GM18508 (cell line): ENCODE measurements at regions not wholly inside any gene's neighbourhood (a gene's known extent, or its start where the extent isn't known, plus 50 kb on each side); places are given as distances from the start of the nearest gene placed in this dataset.

ENCODE experiments used
- ATAC-seq: cut with Tn5 transposase; IDR thresholded peaks from one replicate; pipeline ENCODE4 v1.9.1; 2021; ENCODE audit warnings: moderate number of reproducible peaks; ENCODE audit not compliant: insufficient read depth, unreplicated experiment

DNA sequence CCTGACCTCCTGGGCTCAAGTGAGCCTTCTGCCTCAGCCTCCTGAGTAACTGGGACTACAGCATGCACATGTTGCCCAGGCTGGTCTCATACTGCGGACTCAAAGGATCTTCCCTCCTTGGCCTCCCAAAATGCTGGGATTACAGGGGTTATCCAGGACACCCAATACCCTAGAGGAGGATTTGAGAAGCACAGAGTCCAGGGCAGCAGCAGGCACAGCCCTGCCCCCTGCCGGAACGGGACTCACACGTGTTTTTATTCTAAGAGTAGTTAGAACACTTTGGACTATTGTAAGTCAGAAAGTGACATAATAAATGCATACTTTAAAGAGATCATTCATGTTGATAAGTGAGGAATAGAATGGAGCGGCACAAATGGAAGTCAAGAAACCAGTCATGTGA lies 80.2 kb downstream of the C6orf118 start:
- no peak for ATAC-seq

GRCh38 chr6:165227644-165228329 lies 81.6 kb downstream of the C6orf118 start:
- no peak for ATAC-seq

- ATAC-seq, result no peak
These were observed 85.7 kb downstream of the C6orf118 start for GRCh38 chr6:165223736-165224135.

DNA sequence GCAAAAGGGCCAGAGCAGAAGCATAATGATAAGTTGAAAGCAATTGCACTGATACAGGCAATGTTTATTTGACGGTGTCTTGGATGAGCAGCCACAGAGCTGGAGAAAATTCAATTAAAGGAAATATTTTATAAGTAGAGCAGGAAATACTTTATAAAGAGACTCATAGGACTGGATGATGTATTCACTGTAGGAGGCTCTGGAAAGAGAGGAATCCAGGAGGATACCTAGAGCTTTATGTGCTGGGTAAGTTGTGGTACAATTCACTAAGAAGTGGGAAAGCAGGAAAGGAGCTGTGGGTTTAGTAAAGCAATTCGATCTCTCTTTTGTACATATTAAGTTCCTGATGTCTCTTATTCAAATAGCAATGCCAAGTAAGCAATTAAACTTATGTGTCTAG lies 86.3 kb downstream of the C6orf118 start:
- ATAC-seq, result no peak

- no peak for ATAC-seq
These were observed 86.9 kb downstream of the C6orf118 start for GRCh38 chr6:165222315-165223025.

GRCh38 chr6:165220045-165220444 lies 89.4 kb downstream of the C6orf118 start:
- no peak for ATAC-seq

GRCh38 chr6:165219629-165220028 lies 89.8 kb downstream of the C6orf118 start:
- ATAC-seq, result no peak

DNA sequence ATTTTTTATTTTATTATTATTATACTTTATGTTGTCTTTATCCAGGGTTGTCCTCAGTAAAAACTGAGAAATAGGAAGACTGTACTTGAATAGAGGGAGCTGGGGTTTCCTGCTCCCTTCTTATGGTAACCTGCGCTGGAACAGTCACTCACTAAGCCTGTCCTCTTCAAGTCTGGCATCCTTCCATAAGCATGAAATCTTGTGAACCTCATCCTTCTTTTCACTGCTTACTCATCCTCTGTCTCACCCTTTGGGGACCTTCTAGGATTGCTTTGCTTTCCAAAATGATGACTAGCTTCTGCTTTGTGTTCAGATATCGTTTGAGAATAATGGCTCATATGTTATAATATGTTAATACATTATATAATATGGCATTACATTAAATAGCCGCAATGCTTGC lies 90.6 kb downstream of the C6orf118 start:
- ATAC-seq, result no peak

GRCh38 chr6:165206798-165207197 lies 102.6 kb downstream of the C6orf118 start:
- ATAC-seq, result no peak

DNA sequence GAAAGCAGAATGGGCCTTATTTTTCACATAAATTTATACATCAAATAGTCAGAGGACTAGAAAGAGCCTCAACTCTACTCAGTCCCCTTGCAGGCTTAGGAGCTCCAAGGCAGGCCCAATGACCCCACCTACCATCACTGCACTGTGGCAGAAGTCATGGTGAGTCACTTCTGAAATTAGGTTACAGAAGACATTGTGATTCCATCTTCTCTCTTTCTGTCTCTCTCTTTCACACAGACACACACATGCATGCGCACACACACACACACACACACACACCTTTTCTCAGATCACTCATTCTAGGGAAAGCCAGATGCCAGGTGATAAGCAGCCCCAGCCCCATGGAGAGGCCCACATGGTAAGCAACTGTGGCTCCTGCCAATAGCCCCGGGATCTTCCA lies 103.8 kb downstream of the C6orf118 start:
- no peak for ATAC-seq

DNA sequence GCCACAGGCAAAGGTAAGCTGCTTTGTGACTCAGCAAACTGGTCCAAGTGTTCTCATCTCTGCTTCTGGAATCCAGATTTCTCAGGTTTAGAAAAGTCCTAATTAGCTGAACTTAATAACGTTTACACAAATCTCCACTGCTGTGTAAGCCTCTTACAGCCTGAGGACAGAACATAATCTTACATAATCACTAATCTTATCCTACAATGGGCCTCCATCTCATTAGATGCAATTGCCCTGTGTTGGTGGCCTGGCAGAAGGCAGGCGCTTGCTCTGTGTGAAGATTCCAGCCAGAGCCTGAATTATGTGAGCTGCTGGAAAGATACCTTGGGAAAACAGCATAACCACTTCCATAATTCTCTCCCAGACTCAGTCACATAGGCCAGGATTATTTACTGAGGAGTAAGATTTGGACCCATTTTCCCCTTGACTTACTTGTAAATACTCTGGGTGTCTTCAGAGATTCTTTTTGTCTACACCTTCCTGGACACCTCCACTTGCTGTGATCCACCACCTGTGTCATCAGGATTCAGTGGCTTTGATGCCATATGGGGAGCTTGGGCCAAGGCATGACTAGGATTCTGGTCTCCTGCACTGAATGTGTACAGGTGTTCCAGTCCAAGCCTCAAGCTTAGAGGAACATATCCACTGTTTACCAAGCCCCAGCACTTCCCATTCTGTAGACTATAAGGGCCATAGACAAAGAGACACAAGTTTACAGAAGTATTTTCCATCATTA lies 104.4 kb downstream of the C6orf118 start:
- no peak for ATAC-seq

DNA sequence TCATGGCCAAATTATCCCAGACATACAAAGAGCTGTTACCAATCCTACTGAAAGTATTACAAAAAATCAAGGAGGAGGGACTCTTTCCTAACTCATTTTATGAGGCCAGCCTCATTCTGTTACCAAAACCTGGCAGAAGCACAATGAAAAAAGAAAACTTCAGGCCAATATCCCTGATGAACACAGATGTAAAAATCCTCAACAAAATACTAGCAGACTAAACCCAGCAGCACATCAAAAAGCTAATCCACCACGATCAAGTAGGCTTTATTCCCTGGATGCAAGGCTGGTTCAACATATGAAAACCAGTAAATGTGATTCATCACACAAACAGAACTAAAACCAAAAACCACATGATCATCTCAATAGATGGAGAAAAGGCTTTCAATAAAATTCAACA lies 109.2 kb downstream of the C6orf118 start:
- ATAC-seq, result no peak

- ATAC-seq, result no peak
These were observed 117.9 kb downstream of the C6orf118 start for GRCh38 chr6:165191461-165191860.

DNA sequence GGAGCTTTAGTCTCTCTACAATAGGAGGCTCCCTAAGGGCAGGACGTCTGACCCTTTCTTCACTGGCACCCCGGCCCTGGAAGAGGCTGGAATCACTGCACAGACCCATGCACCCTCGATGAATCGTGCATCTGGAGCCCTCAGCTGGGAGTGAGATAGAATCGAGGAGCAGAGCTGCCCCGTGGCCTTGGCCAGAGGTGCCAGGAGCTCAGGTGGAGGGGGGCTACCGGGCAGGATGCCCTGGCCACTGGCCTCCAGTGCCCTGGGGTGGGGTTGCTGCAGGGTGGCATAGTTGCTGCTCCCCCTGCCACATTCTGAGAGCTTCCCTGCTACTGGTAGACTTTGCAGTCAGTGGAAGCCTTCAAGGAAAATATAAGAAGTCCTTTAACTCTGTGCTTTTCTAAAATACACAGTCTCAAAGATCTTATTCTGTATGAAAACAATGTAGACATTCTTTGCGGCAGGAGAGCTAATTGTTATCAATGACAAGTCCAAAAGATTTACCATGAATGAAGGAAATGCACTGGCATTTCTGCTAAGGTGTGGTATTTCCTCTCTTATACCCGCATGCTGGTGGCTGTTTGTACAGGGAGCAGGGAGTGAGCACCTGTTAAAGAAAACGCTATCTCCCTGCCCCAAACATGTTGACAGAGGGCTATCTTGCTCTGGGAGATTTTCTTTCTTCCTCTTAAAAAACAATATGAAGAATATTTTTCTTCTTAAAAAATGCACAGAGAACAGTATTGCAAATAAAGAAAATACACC lies 122.8 kb downstream of the C6orf118 start:
- no peak for ATAC-seq

DNA sequence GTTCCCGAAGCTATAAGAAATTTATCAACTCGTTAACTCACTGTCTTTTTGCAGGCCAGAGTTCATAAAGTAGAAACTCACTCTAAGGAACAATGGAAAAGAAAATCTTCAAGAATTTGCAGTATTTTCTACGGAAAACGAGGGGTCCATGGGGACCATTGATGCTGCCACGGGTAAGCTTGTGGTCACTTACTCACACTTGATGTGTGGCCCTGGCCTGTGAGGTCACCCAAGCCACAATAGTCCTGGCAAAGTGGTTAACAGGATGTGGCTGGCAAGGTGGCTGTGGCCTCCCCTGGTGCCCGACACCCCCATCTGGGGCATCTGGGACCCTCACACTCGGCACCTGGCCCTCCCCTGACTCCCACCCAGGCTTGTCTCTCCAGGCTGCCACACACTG lies 123.4 kb downstream of the C6orf118 start:
- ATAC-seq, result no peak

GRCh38 chr6:165184192-165184979 lies 125.0 kb downstream of the C6orf118 start:
- ATAC-seq, result no peak

DNA sequence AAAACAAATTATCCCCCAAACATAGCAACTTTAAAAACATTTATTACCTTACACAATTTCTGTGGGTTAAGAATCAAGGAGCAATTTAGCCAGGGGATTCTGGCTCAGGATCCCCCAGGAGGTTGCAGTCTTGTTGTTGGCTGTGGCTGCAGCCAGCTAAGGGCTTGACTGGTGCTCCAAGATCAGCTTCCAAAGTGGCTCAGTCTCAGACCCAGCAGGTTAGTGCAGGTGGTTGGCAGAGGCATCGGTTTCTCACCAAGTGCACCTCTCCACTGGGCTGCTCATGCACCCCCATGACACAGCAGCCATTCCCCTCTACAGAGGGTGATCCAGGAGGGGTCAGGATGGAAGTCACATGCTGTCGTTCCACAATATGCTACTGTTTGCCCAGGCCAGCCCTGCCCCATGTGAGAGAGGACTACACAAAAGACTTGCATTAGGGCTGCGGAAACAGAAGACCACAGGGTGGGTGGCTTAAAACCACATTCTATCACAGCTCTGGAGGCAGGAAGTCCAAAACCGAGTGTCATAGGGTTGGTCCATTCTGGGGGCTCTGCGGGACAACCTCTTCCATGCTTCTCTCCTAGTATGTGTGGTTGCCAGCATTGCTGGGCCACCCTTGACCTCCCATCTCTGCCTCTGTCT lies 125.8 kb downstream of the C6orf118 start:
- no peak for ATAC-seq

DNA sequence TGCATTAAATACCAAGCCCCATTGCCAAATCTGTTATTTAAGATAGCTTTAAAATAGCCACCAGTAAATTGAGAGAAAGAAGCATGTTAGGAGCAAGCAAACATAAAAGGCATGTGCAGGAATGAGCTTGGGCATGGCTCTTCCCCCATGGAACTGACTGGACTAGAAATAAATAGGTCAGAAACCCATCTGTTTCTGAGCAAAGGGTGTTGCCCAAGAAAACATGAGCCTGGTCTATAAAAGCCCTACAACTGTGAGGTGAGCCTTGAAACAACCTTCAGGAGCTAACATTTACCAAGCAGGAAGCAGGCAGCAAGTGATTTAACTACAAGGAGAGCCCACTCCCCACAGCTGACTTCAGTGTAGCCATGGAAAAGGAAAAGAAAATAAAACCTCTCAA lies 126.3 kb downstream of the C6orf118 start:
- no peak for ATAC-seq

GRCh38 chr6:165181951-165182414 lies 127.4 kb downstream of the C6orf118 start:
- ATAC-seq, result no peak
